GM19455 (cell line): ENCODE measurements at regions not wholly inside any gene's neighbourhood (a gene's known extent, or its start where the extent isn't known, plus 50 kb on each side); places are given as distances from the start of the nearest gene placed in this dataset.
"Not testable (repeated sequence)": the region's sequence is repeated elsewhere in the genome, so short reads cannot be mapped to it uniquely, and the experiment has no call there.

ENCODE experiments used
- ATAC-seq: cut with Tn5 transposase; IDR thresholded peaks from one replicate; pipeline ENCODE4 v1.9.1; 2021; ENCODE audit not compliant: unreplicated experiment

DNA sequence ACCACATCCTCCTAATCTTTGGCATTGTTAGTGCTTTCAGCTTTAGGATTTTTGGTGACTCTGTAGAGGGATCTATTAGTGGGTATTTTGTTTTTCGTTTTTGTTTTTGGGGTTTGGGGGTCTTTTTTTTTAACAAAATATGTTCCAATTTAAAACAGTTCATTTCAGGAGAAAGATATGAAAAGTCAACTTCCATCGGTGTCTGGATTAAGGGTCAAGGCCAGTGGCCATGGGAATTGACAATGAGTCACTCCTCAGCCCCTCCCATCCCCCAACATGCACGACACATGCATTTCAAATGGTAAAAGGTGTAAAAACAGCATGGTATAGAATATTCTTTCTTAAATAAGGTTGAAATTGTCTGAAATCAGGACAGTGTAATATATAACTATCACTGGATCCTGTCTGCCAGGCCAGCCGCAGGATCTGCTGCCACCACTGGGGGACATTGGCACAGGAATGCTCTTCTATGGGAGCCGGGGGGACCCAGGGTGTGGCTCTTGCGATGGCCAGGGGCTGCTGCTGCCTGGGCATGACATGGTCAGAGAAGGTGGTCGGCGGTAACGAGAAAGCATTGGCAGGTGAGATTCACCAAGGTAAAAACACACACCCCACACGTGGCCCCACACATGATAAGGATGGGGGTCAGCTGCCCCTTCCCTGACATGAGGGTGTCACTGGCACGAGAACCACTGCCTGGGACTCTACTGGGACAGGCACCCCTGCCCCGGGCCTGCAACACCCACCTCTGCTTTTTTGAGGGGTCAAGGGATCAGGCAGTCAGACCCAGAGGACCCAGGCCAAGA is 126.2 kb upstream of the KCTD7 start:
- ATAC-seq: no peak

- no peak for ATAC-seq
These were observed 125.7 kb upstream of the KCTD7 start for GRCh38 chr7:66503036-66503370.

GRCh38 chr7:66503551-66504031 is 125.1 kb upstream of the KCTD7 start:
- ATAC-seq: no peak

DNA sequence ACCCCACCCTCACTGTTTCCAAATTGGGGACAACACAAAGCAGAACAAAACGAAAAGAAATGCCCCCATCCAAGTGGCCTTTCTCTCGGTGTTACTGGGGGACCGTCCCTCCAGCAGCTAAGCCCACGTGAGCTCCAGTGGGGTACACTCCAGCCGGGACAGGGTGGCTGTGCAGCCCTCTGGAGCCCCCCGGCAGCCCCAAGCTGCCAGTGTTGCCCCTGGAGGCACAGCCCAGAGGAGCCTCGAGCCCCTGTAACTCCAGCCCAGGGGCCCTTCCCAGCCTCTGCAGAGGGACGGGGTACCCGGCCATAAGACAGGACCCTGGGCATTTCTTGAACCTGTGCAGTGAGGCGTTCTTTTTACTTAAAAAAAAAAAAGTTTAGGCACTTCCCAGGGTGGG is 124.5 kb upstream of the KCTD7 start:
- ATAC-seq: no peak

GRCh38 chr7:66505009-66505408 is 123.7 kb upstream of the KCTD7 start:
- no peak for ATAC-seq

DNA sequence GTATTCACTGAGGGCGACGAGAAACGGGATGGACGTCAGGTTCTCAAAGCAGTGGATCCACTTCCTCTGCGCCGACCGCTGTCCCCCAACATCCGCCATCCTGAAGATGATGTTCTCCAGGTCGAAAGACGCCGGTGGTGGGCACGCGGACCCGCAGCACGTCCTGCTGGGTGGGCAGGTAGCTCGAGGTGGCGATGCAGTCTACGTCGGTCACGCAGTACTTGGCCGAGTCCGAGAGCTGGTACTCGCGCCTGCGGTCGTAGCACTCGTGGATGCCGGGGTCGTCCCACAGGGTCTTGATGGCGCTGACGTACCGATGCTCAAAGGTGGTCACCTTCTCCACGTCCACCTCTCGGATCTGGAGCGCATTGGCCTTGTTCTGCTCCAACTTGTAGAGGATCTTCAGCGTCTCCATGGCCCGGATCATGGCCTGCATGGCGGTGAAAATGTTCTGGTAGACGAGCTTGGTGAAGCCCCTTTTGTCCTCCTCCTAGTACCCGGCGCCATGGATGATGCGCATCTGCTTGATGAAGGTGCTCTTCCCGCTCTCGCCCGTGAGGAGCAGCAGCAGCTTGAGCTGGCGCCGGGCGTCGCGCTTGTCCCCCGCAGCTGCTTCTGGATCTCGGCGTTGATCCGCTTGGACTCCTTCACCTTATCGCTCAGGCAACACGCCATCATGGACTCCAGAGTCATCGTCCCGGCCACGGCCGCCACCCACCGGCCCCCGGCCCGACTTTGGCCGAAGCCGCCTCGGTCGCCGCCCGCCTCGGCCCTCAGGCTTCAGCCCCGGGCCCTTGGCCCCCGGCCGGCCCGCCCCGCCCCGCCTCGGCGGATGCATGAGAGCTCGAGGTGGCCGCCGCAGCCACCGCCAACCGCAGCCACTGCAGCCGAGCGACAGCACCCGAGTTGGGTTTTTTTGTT is 122.9 kb upstream of the KCTD7 start:
- ATAC-seq: no peak

- not testable (repeated sequence) for ATAC-seq
These were observed 122.0 kb upstream of the KCTD7 start for GRCh38 chr7:66506703-66507102.

- no peak for ATAC-seq
These were observed 120.9 kb upstream of the KCTD7 start for GRCh38 chr7:66507764-66508296.

DNA sequence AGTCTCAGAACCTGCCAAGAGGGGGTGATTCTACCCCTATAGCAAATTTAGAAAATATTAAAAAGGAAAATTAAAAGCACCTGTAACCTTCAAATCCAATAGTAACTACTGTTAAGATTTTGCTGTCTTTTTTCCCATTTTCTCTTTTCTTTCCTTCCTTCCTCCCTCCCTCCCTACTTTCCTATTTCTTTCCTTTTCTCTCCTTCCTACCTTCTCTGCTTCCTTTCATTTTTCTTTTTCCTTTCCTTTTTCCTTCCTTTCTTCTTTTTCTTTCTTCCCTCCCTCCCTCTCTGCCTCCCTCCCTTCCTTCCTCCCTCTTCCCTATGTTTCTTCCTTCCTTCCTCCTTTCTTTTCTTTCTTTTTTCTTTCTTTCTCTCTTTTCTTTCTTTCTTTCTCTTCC is 120.2 kb upstream of the KCTD7 start:
- ATAC-seq: no peak

GRCh38 chr7:66514050-66514449 is 114.6 kb upstream of the KCTD7 start:
- ATAC-seq: no peak

DNA sequence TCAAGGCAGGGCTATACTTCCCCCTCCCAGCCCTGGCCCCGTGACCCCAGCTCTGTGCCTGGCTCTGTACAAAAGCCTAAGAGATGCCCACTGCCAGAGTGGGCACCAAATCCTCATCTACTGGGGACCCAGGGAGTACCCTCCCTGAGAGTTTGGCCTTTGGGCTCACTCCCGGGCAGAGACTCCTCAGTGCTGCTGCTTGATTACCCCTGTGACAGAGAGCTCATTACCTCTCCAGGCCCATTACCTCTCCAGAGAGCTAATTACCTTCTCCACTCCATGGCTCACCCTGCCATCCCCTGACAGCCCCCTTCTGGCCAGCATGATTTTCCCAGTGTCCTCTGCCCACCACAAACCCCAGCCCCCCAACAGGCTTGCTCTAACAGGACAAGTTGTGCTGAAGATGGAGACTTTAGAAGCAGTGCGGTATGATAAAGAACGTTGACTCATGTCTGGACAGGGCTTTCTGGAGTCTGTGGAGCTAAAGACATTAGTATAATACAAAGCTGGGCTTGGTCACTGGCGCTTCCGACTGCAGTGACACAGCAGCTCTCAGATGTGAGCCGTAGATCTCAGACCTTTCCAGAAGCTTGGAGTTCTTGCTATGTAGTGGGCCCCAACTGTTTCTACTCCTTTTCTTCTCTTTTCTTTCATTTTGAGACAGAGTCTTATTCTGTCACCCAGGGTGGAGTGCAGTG is 111.3 kb upstream of the KCTD7 start:
- no peak for ATAC-seq

- no peak for ATAC-seq
These were observed 110.5 kb upstream of the KCTD7 start for GRCh38 chr7:66518151-66518691.

DNA sequence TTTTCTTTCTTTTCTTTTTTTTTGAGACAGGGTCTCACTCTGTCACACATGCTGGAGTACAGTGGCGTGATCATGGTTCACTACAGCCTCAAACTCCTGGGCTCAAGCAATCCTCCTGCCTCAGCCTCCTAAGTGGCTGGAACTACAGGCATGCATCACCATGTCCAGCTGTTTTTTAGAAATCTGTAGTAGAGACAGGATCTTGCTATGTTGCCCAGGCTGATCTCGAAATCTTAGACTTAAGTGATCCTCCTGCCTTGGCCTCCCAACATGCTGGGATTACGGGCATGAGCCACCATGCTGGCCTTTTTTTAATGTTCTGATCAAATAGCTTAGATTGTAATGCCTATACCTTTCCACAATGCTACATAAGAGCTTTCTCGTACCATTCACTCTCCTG is 107.0 kb upstream of the KCTD7 start:
- no peak for ATAC-seq

DNA sequence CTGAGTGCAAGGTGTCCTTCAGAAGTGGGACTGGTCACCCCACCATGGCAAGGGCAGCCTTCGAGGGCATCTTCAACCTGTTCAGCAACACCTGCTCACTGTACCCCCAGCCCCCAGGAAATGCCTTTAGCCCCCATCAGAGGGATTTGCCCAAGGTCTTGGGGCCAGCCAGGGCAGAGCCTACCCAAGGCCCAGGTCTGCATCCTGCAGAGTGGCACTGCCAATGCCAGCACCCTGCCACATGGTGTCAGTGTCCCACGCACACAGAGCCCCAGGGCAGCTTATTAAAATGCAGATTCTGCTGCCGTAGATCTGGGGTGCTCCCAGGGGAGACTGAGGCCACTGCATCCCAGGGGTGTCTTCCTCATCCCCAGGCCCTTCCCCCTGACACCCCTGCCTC is 106.2 kb upstream of the KCTD7 start:
- ATAC-seq: no peak

- no peak for ATAC-seq
These were observed 105.3 kb upstream of the KCTD7 start for GRCh38 chr7:66523409-66523808.

DNA sequence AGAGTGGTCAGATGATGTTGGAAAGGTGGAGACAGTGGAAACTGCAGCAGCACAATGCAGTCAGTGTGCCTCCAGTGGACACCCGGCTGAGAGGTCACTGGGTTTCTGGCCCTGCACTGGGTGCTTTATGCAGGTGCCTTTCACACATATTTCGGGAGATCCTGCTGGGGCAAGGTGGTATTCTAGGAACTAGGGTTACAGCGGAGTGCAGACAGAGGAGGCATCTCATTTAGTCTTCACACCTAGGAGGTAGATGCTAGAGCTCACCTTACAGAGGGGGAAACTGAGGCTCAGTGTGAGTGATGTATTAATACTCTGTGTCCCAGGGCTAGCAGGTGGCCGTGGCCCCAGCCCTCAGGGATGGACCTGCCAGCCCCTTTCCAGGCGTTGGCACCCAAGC is 103.9 kb upstream of the KCTD7 start:
- no peak for ATAC-seq

GRCh38 chr7:66526782-66527181 is 101.9 kb upstream of the KCTD7 start:
- ATAC-seq: not testable (repeated sequence)

- ATAC-seq: no peak
These were observed 100.0 kb upstream of the KCTD7 start for GRCh38 chr7:66528652-66529051.

- ATAC-seq: no peak
These were observed 98.6 kb upstream of the KCTD7 start for GRCh38 chr7:66529883-66530610.
